ENCODE measurements at regions not wholly inside any gene's neighbourhood (a gene's known extent, or its start where the extent isn't known, plus 50 kb on each side); places are given as distances from the start of the nearest gene placed in this dataset.

- intact Hi-C loops (cut with micrococcal nuclease; ENCODE audit: unreplicated experiment): no loop called here
- no peak overlapping the region for H2AFZ ChIP-seq
- H3K79me2 ChIP-seq (ENCODE audit: low read depth): no peaks in the 10 kb centered on the region
- DNase-seq: peak; percentile 73 to 79
- BruUV-seq (replicated peaks): no TSS peak
- H4K20me1 ChIP-seq (ENCODE audit: insufficient read depth): no peaks in the 10 kb centered on the region
- ChIA-PET POLR2A (ENCODE audit: unreplicated experiment) (no interaction called here), CTCF (no interaction called here)
- no peak overlapping the region for H3K27ac ChIP-seq
- H3K27me3 ChIP-seq (ENCODE audit: insufficient read depth, low read depth): no peaks in the 10 kb centered on the region
- peaks cover 5% of the 10 kb centered on the region for H3K4me1 ChIP-seq (replicated peaks; ENCODE audit: insufficient read depth)
- no peak overlapping the region for H3K4me3 ChIP-seq
- no peaks in the 10 kb centered on the region for H3K36me3 ChIP-seq (ENCODE audit: low read depth)
- H3K4me2 ChIP-seq: no peak overlapping the region
- H3K9me2 ChIP-seq (ENCODE audit: insufficient read depth): no peaks in the 10 kb centered on the region
- TF ChIP-seq EZH2 (IDR thresholded peaks at IDR 0.05; ENCODE audit: low read depth) (no peak), CTCF (conservative IDR thresholded peaks at IDR 0.05) (no peak)
- no peaks in the 10 kb centered on the region for H3K9me3 ChIP-seq (ENCODE audit: insufficient read depth, low read depth)
- peaks cover 5% of the 10 kb centered on the region for H3F3A ChIP-seq (ENCODE audit: insufficient read depth, low read depth)
Observed at GRCh38 chr6:15073344-15073789, 172.5 kb upstream of the JARID2 start.

GRCh38 chr6:15073883-15074465, 171.9 kb upstream of the JARID2 start:
- Histone ChIP-seq H3K27me3 (ENCODE audit: insufficient read depth, low read depth) (no peaks in the 10 kb centered on the region), H3K79me2 (ENCODE audit: low read depth) (no peaks in the 10 kb centered on the region), H3K4me2 (no peak overlapping the region), H2AFZ (no peak overlapping the region), H3K27ac (no peak overlapping the region), H3K36me3 (ENCODE audit: low read depth) (no peaks in the 10 kb centered on the region), H3K4me3 (no peak overlapping the region), H3K9me3 (ENCODE audit: insufficient read depth, low read depth) (no peaks in the 10 kb centered on the region), H3K4me1 (replicated peaks; ENCODE audit: insufficient read depth) (peaks cover 5% of the 10 kb centered on the region), H3F3A (ENCODE audit: insufficient read depth, low read depth) (peaks cover 5% of the 10 kb centered on the region), H4K20me1 (ENCODE audit: insufficient read depth) (no peaks in the 10 kb centered on the region), H3K9me2 (ENCODE audit: insufficient read depth) (no peaks in the 10 kb centered on the region)
- no peak for TF ChIP-seq EZH2 (IDR thresholded peaks at IDR 0.05; ENCODE audit: low read depth)
- TF ChIP-seq CTCF (conservative IDR thresholded peaks at IDR 0.05): no peak
- DNase-seq: no peak
- ChIA-PET CTCF (no interaction called here), POLR2A (ENCODE audit: unreplicated experiment) (no interaction called here)
- no TSS peak for BruUV-seq (replicated peaks)
- intact Hi-C loops (cut with micrococcal nuclease; ENCODE audit: unreplicated experiment): no loop called here

- POLR2A ChIA-PET (ENCODE audit: unreplicated experiment): no interaction called here
- Histone ChIP-seq H3K9me3 (ENCODE audit: insufficient read depth, low read depth) (no peaks in the 10 kb centered on the region), H3K36me3 (ENCODE audit: low read depth) (no peaks in the 10 kb centered on the region), H3K27me3 (ENCODE audit: insufficient read depth, low read depth) (no peaks in the 10 kb centered on the region), H3K4me3 (no peak overlapping the region), H3K4me2 (no peak overlapping the region), H2AFZ (no peak overlapping the region), H3K27ac (no peak overlapping the region), H3K4me1 (replicated peaks; ENCODE audit: insufficient read depth) (peaks cover 5% of the 10 kb centered on the region), H3F3A (ENCODE audit: insufficient read depth, low read depth) (peaks cover 5% of the 10 kb centered on the region), H3K79me2 (ENCODE audit: low read depth) (no peaks in the 10 kb centered on the region), H4K20me1 (ENCODE audit: insufficient read depth) (no peaks in the 10 kb centered on the region), H3K9me2 (ENCODE audit: insufficient read depth) (no peaks in the 10 kb centered on the region)
- no peak for TF ChIP-seq CTCF (conservative IDR thresholded peaks at IDR 0.05)
- no peak for TF ChIP-seq EZH2 (IDR thresholded peaks at IDR 0.05; ENCODE audit: low read depth)
- CTCF ChIA-PET: interaction anchor here (0.5 kb wide), 1 partner anchor 297 kb away, joined by 6 read pairs; no protein-coding TSS in a partner anchor
- no peak for DNase-seq
- no TSS peak for BruUV-seq (replicated peaks)
- intact Hi-C loops (cut with micrococcal nuclease; ENCODE audit: unreplicated experiment): no loop called here
Observed at GRCh38 chr6:15074806-15075205, 171.1 kb upstream of the JARID2 start.
